ENCODE measurements at regions not wholly inside any gene's neighbourhood (a gene's known extent, or its start where the extent isn't known, plus 50 kb on each side); places are given as distances from the start of the nearest gene placed in this dataset.

DNA sequence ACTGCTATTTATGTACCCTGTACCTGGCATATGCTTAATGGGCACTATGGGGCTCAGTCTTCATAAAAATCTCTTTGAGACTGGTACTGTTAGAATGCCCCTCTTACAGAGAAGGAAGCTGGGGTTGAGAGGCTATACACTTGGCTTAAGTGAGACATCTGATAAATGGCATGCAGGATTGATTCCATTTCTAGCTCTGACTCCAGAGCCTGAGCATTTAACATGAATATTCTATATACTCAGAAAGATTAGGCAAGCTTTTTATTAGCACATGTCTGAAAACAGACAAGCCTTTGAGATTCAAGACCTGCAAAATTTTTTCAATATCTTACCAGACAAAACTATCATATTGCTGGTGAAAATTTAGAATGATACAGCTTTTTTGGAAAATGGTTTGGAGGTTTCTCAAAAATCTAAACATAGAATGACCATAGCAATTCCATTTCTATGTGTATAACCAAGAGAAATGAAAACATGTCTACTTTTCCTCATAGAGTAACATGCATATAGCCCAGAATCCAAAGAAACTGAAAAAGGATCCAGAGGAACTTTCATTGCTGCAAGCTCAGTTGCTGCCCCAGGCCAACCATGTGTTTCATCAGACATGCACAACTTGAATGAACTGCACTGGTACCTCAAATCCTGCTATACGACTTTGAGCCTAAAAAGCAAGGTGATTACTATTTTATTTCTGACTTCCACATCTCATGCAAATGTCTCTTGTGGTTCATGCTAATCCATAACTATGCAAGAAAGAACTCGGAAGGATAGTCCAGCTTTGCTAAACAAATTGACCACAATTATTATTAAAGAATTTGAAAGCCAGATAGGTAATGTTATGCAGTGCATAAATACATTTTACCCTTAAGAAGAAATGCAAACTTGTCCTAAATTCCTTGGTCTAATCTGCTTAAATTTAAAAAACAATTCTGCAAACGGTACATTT is 389.0 kb upstream of the GRIA1 start (continued):
- no peak for TF ChIP-seq YY1 (tag by site-specific recombination; IDR thresholded peaks at IDR 0.05)
- TF ChIP-seq, protein P1, sequence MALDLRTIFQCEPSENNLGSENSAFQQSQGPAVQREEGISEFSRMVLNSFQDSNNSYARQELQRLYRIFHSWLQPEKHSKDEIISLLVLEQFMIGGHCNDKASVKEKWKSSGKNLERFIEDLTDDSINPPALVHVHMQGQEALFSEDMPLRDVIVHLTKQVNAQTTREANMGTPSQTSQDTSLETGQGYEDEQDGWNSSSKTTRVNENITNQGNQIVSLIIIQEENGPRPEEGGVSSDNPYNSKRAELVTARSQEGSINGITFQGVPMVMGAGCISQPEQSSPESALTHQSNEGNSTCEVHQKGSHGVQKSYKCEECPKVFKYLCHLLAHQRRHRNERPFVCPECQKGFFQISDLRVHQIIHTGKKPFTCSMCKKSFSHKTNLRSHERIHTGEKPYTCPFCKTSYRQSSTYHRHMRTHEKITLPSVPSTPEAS (tag by site-specific recombination; IDR thresholded peaks at IDR 0.05), result no peak
- no peak for TF ChIP-seq FEZF1 (tag by site-specific recombination; IDR thresholded peaks at IDR 0.05)
- TF ChIP-seq, protein P2, sequence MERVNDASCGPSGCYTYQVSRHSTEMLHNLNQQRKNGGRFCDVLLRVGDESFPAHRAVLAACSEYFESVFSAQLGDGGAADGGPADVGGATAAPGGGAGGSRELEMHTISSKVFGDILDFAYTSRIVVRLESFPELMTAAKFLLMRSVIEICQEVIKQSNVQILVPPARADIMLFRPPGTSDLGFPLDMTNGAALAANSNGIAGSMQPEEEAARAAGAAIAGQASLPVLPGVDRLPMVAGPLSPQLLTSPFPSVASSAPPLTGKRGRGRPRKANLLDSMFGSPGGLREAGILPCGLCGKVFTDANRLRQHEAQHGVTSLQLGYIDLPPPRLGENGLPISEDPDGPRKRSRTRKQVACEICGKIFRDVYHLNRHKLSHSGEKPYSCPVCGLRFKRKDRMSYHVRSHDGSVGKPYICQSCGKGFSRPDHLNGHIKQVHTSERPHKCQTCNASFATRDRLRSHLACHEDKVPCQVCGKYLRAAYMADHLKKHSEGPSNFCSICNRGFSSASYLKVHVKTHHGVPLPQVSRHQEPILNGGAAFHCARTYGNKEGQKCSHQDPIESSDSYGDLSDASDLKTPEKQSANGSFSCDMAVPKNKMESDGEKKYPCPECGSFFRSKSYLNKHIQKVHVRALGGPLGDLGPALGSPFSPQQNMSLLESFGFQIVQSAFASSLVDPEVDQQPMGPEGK (tag by site-specific recombination; IDR thresholded peaks at IDR 0.05), result no peak
- no peak for TF ChIP-seq ZFP37 (tag by site-specific recombination; IDR thresholded peaks at IDR 0.05)
- TF ChIP-seq ZBTB7A (tag by site-specific recombination; IDR thresholded peaks at IDR 0.05; ENCODE audit: low read depth), result no peak
- no peak for TF ChIP-seq MZF1 (tag by site-specific recombination; IDR thresholded peaks at IDR 0.05; ENCODE audit: borderline replicate concordance)
- no peak for TF ChIP-seq ZNF501 (tag by site-specific recombination; IDR thresholded peaks at IDR 0.05)
- no peak for TF ChIP-seq ZNF146 (tag by site-specific recombination; IDR thresholded peaks at IDR 0.05)
- TF ChIP-seq, protein P3, sequence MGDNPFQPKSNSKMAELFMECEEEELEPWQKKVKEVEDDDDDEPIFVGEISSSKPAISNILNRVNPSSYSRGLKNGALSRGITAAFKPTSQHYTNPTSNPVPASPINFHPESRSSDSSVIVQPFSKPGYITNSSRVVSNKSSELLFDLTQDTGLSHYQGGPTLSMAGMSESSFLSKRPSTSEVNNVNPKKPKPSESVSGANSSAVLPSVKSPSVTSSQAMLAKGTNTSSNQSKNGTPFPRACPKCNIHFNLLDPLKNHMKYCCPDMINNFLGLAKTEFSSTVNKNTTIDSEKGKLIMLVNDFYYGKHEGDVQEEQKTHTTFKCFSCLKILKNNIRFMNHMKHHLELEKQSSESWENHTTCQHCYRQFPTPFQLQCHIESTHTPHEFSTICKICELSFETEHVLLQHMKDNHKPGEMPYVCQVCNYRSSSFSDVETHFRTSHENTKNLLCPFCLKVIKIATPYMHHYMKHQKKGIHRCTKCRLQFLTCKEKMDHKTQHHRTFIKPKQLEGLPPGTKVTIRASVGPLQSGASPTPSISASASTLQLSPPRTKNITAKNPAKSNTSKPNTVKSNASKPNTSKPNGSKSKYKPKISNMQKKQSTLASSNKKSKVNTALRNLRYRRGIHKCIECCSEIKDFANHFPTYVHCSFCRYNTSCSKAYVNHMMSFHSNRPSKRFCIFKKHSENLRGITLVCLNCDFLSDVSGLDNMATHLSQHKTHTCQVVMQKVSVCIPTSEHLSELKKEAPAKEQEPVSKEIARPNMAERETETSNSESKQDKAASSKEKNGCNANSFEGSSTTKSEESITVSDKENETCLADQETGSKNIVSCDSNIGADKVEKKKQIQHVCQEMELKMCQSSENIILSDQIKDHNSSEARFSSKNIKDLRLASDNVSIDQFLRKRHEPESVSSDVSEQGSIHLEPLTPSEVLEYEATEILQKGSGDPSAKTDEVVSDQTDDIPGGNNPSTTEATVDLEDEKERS (tag by site-specific recombination; IDR thresholded peaks at IDR 0.05), result no peak
- TF ChIP-seq ZNF623 (tag by site-specific recombination; IDR thresholded peaks at IDR 0.05), result no peak
- no peak for TF ChIP-seq ZNF2 (tag by site-specific recombination; IDR thresholded peaks at IDR 0.05)

DNA sequence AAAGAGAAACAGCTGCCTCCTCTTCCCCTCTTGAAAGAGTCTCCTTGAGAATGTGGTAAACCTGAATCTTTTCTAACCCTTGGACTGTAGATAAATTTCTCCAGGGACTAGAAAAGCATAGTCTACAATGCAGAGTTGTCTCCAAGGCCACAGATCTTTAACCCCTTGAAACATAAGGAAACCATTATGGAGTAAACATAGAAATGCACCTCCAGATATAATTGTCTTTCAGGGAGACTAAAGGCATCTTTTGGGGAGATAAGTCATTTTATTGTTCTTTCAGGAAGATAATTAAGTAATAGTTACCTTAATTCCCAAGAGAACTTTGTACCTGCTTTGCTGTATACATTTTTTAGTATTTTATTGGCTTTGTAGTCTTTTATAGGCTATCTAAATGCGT is 373.6 kb upstream of the GRIA1 start:
- H3K27ac ChIP-seq (ENCODE audit: extremely low read depth, low read depth, low read length), result no peak overlapping the region
- ChIA-PET CTCF (no interaction called here), POLR2A (no interaction called here)
- no peaks in the 10 kb centered on the region for H3K4me1 ChIP-seq (ENCODE audit: control insufficient read depth, insufficient read depth, low read length)
- H3K4me3 ChIP-seq (ENCODE audit: low read depth, low read length), result no peak overlapping the region
- H3K36me3 ChIP-seq (ENCODE audit: control insufficient read depth in 2 of 2, insufficient read depth in 1 of 2, low read length in 2 of 2), result no peaks in the 10 kb centered on the region
- H3K9me3 ChIP-seq (ENCODE audit: control insufficient read depth, insufficient read depth, low read depth, low read length), result no peaks in the 10 kb centered on the region
- TF ChIP-seq, protein P4, sequence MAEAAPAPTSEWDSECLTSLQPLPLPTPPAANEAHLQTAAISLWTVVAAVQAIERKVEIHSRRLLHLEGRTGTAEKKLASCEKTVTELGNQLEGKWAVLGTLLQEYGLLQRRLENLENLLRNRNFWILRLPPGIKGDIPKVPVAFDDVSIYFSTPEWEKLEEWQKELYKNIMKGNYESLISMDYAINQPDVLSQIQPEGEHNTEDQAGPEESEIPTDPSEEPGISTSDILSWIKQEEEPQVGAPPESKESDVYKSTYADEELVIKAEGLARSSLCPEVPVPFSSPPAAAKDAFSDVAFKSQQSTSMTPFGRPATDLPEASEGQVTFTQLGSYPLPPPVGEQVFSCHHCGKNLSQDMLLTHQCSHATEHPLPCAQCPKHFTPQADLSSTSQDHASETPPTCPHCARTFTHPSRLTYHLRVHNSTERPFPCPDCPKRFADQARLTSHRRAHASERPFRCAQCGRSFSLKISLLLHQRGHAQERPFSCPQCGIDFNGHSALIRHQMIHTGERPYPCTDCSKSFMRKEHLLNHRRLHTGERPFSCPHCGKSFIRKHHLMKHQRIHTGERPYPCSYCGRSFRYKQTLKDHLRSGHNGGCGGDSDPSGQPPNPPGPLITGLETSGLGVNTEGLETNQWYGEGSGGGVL (tag by site-specific recombination; IDR thresholded peaks at IDR 0.05), result no peak
- TF ChIP-seq WT1 (tag by site-specific recombination; IDR thresholded peaks at IDR 0.05) (no peak), ZNF677 (tag by site-specific recombination; IDR thresholded peaks at IDR 0.05) (no peak), HOXD13 (CRISPR knock-in tag; IDR thresholded peaks at IDR 0.05; ENCODE audit: borderline replicate concordance) (no peak), ZNF146 (tag by site-specific recombination; IDR thresholded peaks at IDR 0.05) (no peak), FEZF1 (tag by site-specific recombination; IDR thresholded peaks at IDR 0.05) (no peak), ZNF610 (tag by site-specific recombination; IDR thresholded peaks at IDR 0.05; ENCODE audit: borderline replicate concordance) (no peak)
- TF ChIP-seq, protein P5, sequence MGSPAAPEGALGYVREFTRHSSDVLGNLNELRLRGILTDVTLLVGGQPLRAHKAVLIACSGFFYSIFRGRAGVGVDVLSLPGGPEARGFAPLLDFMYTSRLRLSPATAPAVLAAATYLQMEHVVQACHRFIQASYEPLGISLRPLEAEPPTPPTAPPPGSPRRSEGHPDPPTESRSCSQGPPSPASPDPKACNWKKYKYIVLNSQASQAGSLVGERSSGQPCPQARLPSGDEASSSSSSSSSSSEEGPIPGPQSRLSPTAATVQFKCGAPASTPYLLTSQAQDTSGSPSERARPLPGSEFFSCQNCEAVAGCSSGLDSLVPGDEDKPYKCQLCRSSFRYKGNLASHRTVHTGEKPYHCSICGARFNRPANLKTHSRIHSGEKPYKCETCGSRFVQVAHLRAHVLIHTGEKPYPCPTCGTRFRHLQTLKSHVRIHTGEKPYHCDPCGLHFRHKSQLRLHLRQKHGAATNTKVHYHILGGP (tag by site-specific recombination; IDR thresholded peaks at IDR 0.05), result no peak
- TF ChIP-seq, protein P6, sequence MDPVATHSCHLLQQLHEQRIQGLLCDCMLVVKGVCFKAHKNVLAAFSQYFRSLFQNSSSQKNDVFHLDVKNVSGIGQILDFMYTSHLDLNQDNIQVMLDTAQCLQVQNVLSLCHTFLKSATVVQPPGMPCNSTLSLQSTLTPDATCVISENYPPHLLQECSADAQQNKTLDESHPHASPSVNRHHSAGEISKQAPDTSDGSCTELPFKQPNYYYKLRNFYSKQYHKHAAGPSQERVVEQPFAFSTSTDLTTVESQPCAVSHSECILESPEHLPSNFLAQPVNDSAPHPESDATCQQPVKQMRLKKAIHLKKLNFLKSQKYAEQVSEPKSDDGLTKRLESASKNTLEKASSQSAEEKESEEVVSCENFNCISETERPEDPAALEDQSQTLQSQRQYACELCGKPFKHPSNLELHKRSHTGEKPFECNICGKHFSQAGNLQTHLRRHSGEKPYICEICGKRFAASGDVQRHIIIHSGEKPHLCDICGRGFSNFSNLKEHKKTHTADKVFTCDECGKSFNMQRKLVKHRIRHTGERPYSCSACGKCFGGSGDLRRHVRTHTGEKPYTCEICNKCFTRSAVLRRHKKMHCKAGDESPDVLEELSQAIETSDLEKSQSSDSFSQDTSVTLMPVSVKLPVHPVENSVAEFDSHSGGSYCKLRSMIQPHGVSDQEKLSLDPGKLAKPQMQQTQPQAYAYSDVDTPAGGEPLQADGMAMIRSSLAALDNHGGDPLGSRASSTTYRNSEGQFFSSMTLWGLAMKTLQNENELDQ (tag by site-specific recombination; IDR thresholded peaks at IDR 0.05; ENCODE audit: low read depth), result no peak
- TF ChIP-seq, protein P7, sequence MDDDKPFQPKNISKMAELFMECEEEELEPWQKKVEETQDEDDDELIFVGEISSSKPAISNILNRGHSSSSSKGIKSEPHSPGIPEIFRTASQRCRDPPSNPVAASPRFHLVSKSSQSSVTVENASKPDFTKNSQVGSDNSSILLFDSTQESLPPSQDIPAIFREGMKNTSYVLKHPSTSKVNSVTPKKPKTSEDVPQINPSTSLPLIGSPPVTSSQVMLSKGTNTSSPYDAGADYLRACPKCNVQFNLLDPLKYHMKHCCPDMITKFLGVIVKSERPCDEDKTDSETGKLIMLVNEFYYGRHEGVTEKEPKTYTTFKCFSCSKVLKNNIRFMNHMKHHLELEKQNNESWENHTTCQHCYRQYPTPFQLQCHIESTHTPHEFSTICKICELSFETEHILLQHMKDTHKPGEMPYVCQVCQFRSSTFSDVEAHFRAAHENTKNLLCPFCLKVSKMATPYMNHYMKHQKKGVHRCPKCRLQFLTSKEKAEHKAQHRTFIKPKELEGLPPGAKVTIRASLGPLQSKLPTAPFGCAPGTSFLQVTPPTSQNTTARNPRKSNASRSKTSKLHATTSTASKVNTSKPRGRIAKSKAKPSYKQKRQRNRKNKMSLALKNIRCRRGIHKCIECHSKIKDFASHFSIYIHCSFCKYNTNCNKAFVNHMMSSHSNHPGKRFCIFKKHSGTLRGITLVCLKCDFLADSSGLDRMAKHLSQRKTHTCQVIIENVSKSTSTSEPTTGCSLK (tag by site-specific recombination; IDR thresholded peaks at IDR 0.05), result no peak
